NOMO-1 treated with dmso at 0.1 percent for 144 hours (cell line): ENCODE measurements at regions not wholly inside any gene's neighbourhood (a gene's known extent, or its start where the extent isn't known, plus 50 kb on each side); places are given as distances from the start of the nearest gene placed in this dataset.
"Not testable (repeated sequence)": the region's sequence is repeated elsewhere in the genome, so short reads cannot be mapped to it uniquely, and the experiment has no call there.

Experiments used
- DNase-seq: peaks from one replicate; lab custom pipeline; 2025; ENCODE audit not compliant: unreplicated experiment; lab: John Stamatoyannopoulos, UW

GRCh38 chr15:53133255-53133850 lies 343.2 kb upstream of the ONECUT1 start:
- DNase-seq: no peak

- no peak for DNase-seq
Observed at GRCh38 chr15:53130943-53131342, 340.8 kb upstream of the ONECUT1 start.

- DNase-seq: no peak
Observed at GRCh38 chr15:53129121-53129904, 339.2 kb upstream of the ONECUT1 start.

GRCh38 chr15:53128652-53129051 lies 338.5 kb upstream of the ONECUT1 start:
- no peak for DNase-seq

- DNase-seq: no peak
Observed at GRCh38 chr15:53126144-53126543, 336.0 kb upstream of the ONECUT1 start.

- DNase-seq: no peak
Observed at GRCh38 chr15:53122818-53123217, 332.7 kb upstream of the ONECUT1 start.

- DNase-seq: not testable (repeated sequence)
Observed at GRCh38 chr15:53116915-53117314, 326.8 kb upstream of the ONECUT1 start.

- no peak for DNase-seq
Observed at GRCh38 chr15:53116169-53116568, 326.0 kb upstream of the ONECUT1 start.

- DNase-seq: no peak
Observed at GRCh38 chr15:53115563-53115962, 325.4 kb upstream of the ONECUT1 start.

- DNase-seq: no peak
Observed at GRCh38 chr15:53114960-53115359, 324.8 kb upstream of the ONECUT1 start.

- DNase-seq: no peak
Observed at GRCh38 chr15:53110999-53111398, 320.9 kb upstream of the ONECUT1 start.

- DNase-seq: no peak
Observed at GRCh38 chr15:53108319-53108718, 318.2 kb upstream of the ONECUT1 start.

GRCh38 chr15:53107855-53108254 lies 317.7 kb upstream of the ONECUT1 start:
- no peak for DNase-seq

GRCh38 chr15:53106505-53107286 lies 316.6 kb upstream of the ONECUT1 start:
- no peak for DNase-seq

GRCh38 chr15:53102483-53102882 lies 312.3 kb upstream of the ONECUT1 start:
- DNase-seq: no peak

- DNase-seq: no peak
Observed at GRCh38 chr15:53080484-53080883, 290.3 kb upstream of the ONECUT1 start.

- DNase-seq: no peak
Observed at GRCh38 chr15:53074221-53074620, 284.1 kb upstream of the ONECUT1 start.

- no peak for DNase-seq
Observed at GRCh38 chr15:53072077-53072476, 281.9 kb upstream of the ONECUT1 start.

GRCh38 chr15:53068636-53069035 lies 278.5 kb upstream of the ONECUT1 start:
- no peak for DNase-seq

GRCh38 chr15:53059273-53060043 lies 269.3 kb upstream of the ONECUT1 start:
- DNase-seq: no peak

GRCh38 chr15:53046153-53046790 lies 256.1 kb upstream of the ONECUT1 start:
- no peak for DNase-seq
